HFF-Myc (cell line): ENCODE measurements at regions not wholly inside any gene's neighbourhood (a gene's known extent, or its start where the extent isn't known, plus 50 kb on each side); places are given as distances from the start of the nearest gene placed in this dataset.
A peak's percentile ranks its signal among the peaks of the same experiment; 100 is the strongest.
"Not testable (repeated sequence)": the region's sequence is repeated elsewhere in the genome, so short reads cannot be mapped to it uniquely, and the experiment has no call there.

ENCODE experiments used
- DNase-seq: peaks from one replicate; pipeline ENCODE4 v3.0.0-alpha.2; 2011; ENCODE audit warnings: low read depth; ENCODE audit errors: extremely low read depth
- H3K4me3 ChIP-seq: replicated peaks from 2 replicates; pipeline ENCODE4 v1.5.1; 2011; ENCODE audit warnings: low read depth, mild to moderate bottlenecking, control low read depth, low read length
- TF ChIP-seq, protein P1 (sequence below): IDR thresholded peaks from 2 replicates; pipeline ENCODE4 v1.5.1; 2012; ENCODE audit warnings: mild to moderate bottlenecking, low read depth, low read length, control low read depth; ENCODE audit errors: missing control alignments

DNA sequence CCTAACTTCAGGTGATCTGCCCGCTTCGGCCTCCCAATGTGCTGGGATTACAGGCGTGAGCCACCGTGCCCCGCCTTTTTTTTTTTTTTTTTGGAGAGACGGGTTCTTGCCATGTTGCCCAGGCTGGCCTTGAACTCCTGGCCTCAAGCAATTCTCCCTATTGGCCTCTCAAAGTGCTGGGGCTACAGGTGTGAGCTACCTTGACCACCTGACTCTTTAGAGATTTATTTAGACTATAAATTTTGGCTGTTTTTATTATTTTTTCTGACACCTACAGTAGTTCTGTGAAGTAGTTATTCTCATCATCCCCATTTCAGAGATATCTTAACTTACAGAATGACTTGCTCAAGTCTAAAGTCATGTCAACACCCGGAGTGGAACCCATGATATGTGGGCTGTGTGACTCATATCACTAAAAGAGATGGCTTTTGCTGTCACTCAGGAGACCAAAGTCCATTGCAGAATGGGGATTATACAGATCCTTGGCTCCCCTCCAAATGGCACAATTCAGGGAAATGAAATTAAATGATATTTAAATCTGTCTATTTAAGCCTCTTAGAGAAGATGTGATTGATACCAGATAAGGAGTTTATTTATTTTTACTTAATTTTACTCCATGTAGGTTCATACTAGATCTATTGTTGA lies 93.2 kb downstream of the CTH start:
- TF ChIP-seq, protein P1, sequence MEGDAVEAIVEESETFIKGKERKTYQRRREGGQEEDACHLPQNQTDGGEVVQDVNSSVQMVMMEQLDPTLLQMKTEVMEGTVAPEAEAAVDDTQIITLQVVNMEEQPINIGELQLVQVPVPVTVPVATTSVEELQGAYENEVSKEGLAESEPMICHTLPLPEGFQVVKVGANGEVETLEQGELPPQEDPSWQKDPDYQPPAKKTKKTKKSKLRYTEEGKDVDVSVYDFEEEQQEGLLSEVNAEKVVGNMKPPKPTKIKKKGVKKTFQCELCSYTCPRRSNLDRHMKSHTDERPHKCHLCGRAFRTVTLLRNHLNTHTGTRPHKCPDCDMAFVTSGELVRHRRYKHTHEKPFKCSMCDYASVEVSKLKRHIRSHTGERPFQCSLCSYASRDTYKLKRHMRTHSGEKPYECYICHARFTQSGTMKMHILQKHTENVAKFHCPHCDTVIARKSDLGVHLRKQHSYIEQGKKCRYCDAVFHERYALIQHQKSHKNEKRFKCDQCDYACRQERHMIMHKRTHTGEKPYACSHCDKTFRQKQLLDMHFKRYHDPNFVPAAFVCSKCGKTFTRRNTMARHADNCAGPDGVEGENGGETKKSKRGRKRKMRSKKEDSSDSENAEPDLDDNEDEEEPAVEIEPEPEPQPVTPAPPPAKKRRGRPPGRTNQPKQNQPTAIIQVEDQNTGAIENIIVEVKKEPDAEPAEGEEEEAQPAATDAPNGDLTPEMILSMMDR = no peak
- DNase-seq = no peak
- H3K4me3 ChIP-seq = no peak overlapping the region

DNA sequence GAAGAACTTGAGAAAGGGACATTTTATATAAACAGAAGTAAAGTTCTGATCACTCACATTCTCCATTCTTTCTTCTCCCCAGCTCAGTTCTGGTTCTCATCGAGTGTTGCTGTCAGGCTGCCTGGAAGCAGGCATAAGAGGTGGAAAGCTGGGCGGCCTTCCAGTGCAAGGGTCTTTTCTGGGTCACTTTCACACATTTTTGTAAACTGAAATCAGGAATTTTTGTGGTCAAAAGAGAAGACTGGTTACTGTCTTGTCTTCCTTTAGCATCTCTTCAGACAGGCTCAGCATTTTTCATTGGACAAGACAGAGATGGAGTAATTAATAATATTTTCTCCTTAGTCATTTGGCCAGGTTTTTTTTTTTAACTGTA lies 93.7 kb downstream of the CTH start:
- H3K4me3 ChIP-seq = no peak overlapping the region
- TF ChIP-seq, protein P1 = no peak
- peak; percentile 29 for DNase-seq

DNA sequence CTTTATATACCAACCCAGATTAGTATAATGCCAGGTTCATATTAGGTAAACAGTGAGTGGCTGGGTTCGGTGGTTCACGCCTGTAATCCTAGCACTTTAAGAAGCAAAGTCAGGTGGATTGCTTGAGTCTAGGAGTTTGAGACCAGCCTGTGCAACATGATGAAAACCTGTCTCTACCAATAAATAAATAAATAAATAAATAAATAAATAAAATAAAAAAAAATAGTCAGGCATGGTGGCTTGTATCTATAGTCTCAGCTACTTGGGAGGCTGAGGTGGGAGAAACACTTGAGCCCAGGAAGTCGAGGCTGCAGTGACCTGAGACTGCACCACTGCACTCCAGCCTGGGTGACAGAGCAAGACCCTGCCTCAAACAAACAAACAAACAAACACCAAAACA lies 96.9 kb downstream of the CTH start:
- not testable (repeated sequence) for DNase-seq, H3K4me3 ChIP-seq

GRCh38 chr1:70509996-70510876 lies 99.2 kb downstream of the CTH start:
- no peak overlapping the region for H3K4me3 ChIP-seq
- peak; percentile 75 for DNase-seq
- TF ChIP-seq, protein P1 = peak; percentile 48

DNA sequence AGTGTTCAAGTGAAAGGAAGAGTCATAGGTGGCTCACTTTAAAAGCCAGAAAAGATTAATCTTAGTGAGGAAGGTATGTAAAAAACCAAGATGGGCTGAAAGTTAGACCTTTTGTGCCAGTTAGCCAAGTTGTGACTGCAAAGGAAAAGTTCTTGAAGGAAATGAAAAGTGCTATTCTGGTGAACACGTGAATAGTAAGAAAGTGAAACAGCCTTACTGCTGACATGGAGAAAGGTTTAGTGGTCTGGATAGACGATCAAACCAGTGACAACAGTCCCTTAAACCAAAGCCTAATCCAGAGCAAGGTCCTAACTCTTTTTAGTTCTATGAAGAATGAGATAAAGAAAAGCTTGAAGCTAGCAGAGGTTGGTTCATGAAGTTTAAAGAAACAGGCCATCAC lies 106.4 kb downstream of the CTH start:
- TF ChIP-seq, protein P1 = no peak
- H3K4me3 ChIP-seq = no peak overlapping the region
- DNase-seq = no peak

GRCh38 chr1:70518106-70518505 lies 107.0 kb downstream of the CTH start:
- H3K4me3 ChIP-seq = no peak overlapping the region
- no peak for DNase-seq
- TF ChIP-seq, protein P1 = no peak

DNA sequence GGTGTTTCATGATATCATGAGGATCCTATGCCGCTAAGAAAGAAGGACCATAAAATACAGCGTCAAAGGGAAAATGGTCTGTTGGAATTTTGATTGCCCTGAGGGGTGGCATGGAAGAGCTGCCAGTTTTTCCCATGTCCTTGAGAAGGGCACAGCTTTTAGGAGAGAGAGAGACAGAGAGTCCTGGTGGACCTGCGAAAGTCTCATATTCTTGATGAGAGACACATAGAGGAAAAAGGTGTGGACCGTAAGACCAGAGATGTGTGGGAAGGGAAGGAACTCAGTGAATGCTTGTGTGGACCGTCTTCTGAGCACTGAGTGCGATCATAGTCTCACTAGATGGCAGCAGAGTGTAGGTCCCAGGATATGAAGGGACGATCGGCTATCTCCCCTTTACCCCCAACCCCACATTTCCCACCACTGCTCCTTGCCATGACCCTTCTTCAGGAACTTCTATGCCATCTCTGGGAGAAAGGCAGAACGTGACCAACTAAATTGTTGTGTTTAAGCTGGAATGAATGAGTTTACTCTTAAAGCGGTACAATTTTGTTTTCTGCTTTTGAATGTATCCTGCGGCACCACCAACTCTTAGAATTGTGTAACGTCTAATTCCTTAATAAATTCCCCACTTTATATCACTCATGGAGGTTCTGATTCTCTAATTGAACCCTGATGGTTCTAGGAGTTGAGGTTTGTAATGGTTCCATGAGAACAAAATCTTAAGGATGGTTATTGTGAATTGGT lies 117.7 kb downstream of the CTH start:
- DNase-seq = peak; percentile 12
- H3K4me3 ChIP-seq = no peak overlapping the region
- TF ChIP-seq, protein P1 = peak; percentile 48
